ENCODE measurements at regions not wholly inside any gene's neighbourhood (a gene's known extent, or its start where the extent isn't known, plus 50 kb on each side); places are given as distances from the start of the nearest gene placed in this dataset.

- H3K4me3 ChIP-seq (ENCODE audit: low read length) = no peak overlapping the region
- H3K4me1 ChIP-seq (ENCODE audit: control insufficient read depth, low read length) = no peaks in the 10 kb centered on the region
- H3K79me2 ChIP-seq (ENCODE audit: control insufficient read depth, low read length) = no peaks in the 10 kb centered on the region
- no peaks in the 10 kb centered on the region for H3F3A ChIP-seq (ENCODE audit: control insufficient read depth, insufficient read depth)
- H3K27me3 ChIP-seq (ENCODE audit: control insufficient read depth, low read length) = no peaks in the 10 kb centered on the region
- no peak overlapping the region for H3K4me2 ChIP-seq (ENCODE audit: low read length)
- H3K27ac ChIP-seq (ENCODE audit: low read depth, low read length) = no peak overlapping the region
- no peaks in the 10 kb centered on the region for H3K9me3 ChIP-seq (ENCODE audit: control insufficient read depth, insufficient read depth, low read length)
- TF ChIP-seq EZH2phosphoT487 (IDR thresholded peaks at IDR 0.05; ENCODE audit: borderline replicate concordance, low read length) (no peak), CTCF (IDR thresholded peaks at IDR 0.05; ENCODE audit: low read depth, low read length, poor library complexity, severe bottlenecking) (no peak)
- no peaks in the 10 kb centered on the region for H3K9me2 ChIP-seq (replicated peaks; ENCODE audit: control insufficient read depth, low read length)
- H3K36me3 ChIP-seq (ENCODE audit: control insufficient read depth, low read length) = no peaks in the 10 kb centered on the region
- no peaks in the 10 kb centered on the region for H4K20me1 ChIP-seq (ENCODE audit: control insufficient read depth, insufficient read depth, low read depth, low read length)
These were observed 225.8 kb upstream of the NCAM1 start for GRCh38 chr11:112735470-112735869.

- Histone ChIP-seq H3K27ac (ENCODE audit: low read depth, low read length) (no peak overlapping the region), H3F3A (ENCODE audit: control insufficient read depth, insufficient read depth) (no peaks in the 10 kb centered on the region), H3K9me2 (replicated peaks; ENCODE audit: control insufficient read depth, low read length) (no peaks in the 10 kb centered on the region), H3K4me3 (ENCODE audit: low read length) (no peak overlapping the region), H3K36me3 (ENCODE audit: control insufficient read depth, low read length) (no peaks in the 10 kb centered on the region), H3K9me3 (ENCODE audit: control insufficient read depth, insufficient read depth, low read length) (no peaks in the 10 kb centered on the region), H4K20me1 (ENCODE audit: control insufficient read depth, insufficient read depth, low read depth, low read length) (no peaks in the 10 kb centered on the region), H3K27me3 (ENCODE audit: control insufficient read depth, low read length) (no peaks in the 10 kb centered on the region), H3K79me2 (ENCODE audit: control insufficient read depth, low read length) (no peaks in the 10 kb centered on the region), H3K4me1 (ENCODE audit: control insufficient read depth, low read length) (no peaks in the 10 kb centered on the region), H3K4me2 (ENCODE audit: low read length) (no peak overlapping the region)
- TF ChIP-seq CTCF (IDR thresholded peaks at IDR 0.05; ENCODE audit: low read depth, low read length, poor library complexity, severe bottlenecking) = no peak
- TF ChIP-seq EZH2phosphoT487 (IDR thresholded peaks at IDR 0.05; ENCODE audit: borderline replicate concordance, low read length) = no peak
These were observed 217.2 kb upstream of the NCAM1 start for GRCh38 chr11:112744041-112744440.

GRCh38 chr11:112745973-112746372 is 215.2 kb upstream of the NCAM1 start:
- Histone ChIP-seq H3K79me2 (ENCODE audit: control insufficient read depth, low read length) (no peaks in the 10 kb centered on the region), H3K4me3 (ENCODE audit: low read length) (no peak overlapping the region), H3F3A (ENCODE audit: control insufficient read depth, insufficient read depth) (no peaks in the 10 kb centered on the region), H3K27ac (ENCODE audit: low read depth, low read length) (no peak overlapping the region), H4K20me1 (ENCODE audit: control insufficient read depth, insufficient read depth, low read depth, low read length) (no peaks in the 10 kb centered on the region), H3K4me1 (ENCODE audit: control insufficient read depth, low read length) (no peaks in the 10 kb centered on the region), H3K36me3 (ENCODE audit: control insufficient read depth, low read length) (no peaks in the 10 kb centered on the region), H3K9me2 (replicated peaks; ENCODE audit: control insufficient read depth, low read length) (no peaks in the 10 kb centered on the region), H3K4me2 (ENCODE audit: low read length) (no peak overlapping the region), H3K9me3 (ENCODE audit: control insufficient read depth, insufficient read depth, low read length) (no peaks in the 10 kb centered on the region), H3K27me3 (ENCODE audit: control insufficient read depth, low read length) (no peaks in the 10 kb centered on the region)
- no peak for TF ChIP-seq CTCF (IDR thresholded peaks at IDR 0.05; ENCODE audit: low read depth, low read length, poor library complexity, severe bottlenecking)
- TF ChIP-seq EZH2phosphoT487 (IDR thresholded peaks at IDR 0.05; ENCODE audit: borderline replicate concordance, low read length) = no peak

- Histone ChIP-seq H3K79me2 (ENCODE audit: control insufficient read depth, low read length) (no peaks in the 10 kb centered on the region), H3K27me3 (ENCODE audit: control insufficient read depth, low read length) (no peaks in the 10 kb centered on the region), H4K20me1 (ENCODE audit: control insufficient read depth, insufficient read depth, low read depth, low read length) (no peaks in the 10 kb centered on the region), H3K9me2 (replicated peaks; ENCODE audit: control insufficient read depth, low read length) (no peaks in the 10 kb centered on the region), H3K4me2 (ENCODE audit: low read length) (no peak overlapping the region), H3K27ac (ENCODE audit: low read depth, low read length) (no peak overlapping the region), H3K4me3 (ENCODE audit: low read length) (no peak overlapping the region), H3K36me3 (ENCODE audit: control insufficient read depth, low read length) (no peaks in the 10 kb centered on the region), H3K9me3 (ENCODE audit: control insufficient read depth, insufficient read depth, low read length) (no peaks in the 10 kb centered on the region), H3F3A (ENCODE audit: control insufficient read depth, insufficient read depth) (no peaks in the 10 kb centered on the region), H3K4me1 (ENCODE audit: control insufficient read depth, low read length) (no peaks in the 10 kb centered on the region)
- TF ChIP-seq CTCF (IDR thresholded peaks at IDR 0.05; ENCODE audit: low read depth, low read length, poor library complexity, severe bottlenecking) (no peak), EZH2phosphoT487 (IDR thresholded peaks at IDR 0.05; ENCODE audit: borderline replicate concordance, low read length) (no peak)
These were observed 213.0 kb upstream of the NCAM1 start for GRCh38 chr11:112748252-112748651.

Measured in DOHH2 (cell line).